Spleen (tissue), 11 donors: ENCODE measurements at regions not wholly inside any gene's neighbourhood (a gene's known extent, or its start where the extent isn't known, plus 50 kb on each side); places are given as distances from the start of the nearest gene placed in this dataset.

Experiments
- DNase-seq: peaks from one replicate; pipeline ENCODE4 v3.0.0-alpha.2; 2020
- H3K27ac ChIP-seq, 8 donors: fragments of 200-600 bp; sonication (generic) in 7 of 8; 1 replicate in 4 of 8; 2 replicates in 4 of 8; pipeline versions ENCODE4 v1.5.0 to v1.8.0; 2016 to 2021; ENCODE audit warnings: inconsistent platforms in 4 of 8, mild to moderate bottlenecking in 4 of 8, moderate library complexity in 1 of 8
- H3K27me3 ChIP-seq, 7 donors: fragments of 200-600 bp; sonication (generic) in 6 of 7; replicated peaks in 1 of 7; 1 replicate in 4 of 7; 2 replicates in 3 of 7; pipeline versions ENCODE4 v1.5.0 to v1.8.0; 2016 to 2021; ENCODE audit warnings: inconsistent platforms in 3 of 7, mild to moderate bottlenecking in 1 of 7
- H3K36me3 ChIP-seq, 6 donors: fragments of 200-600 bp; sonication (generic) in 5 of 6; 1 replicate in 4 of 6; 2 replicates in 2 of 6; pipeline versions ENCODE4 v1.5.0 to v1.8.0; 2016 to 2021; ENCODE audit warnings: inconsistent platforms in 2 of 6
- H3K4me1 ChIP-seq, 6 donors: fragments of 200-600 bp; sonication (generic) in 5 of 6; 1 replicate in 3 of 6; 2 replicates in 3 of 6; pipeline versions ENCODE4 v1.5.0 to v1.8.0; 2016 to 2021; ENCODE audit warnings: inconsistent platforms in 3 of 6
- H3K4me3 ChIP-seq, 8 donors: fragments of 200-600 bp; sonication (generic) in 7 of 8; 1 replicate in 4 of 8; 2 replicates in 4 of 8; pipeline versions ENCODE4 v1.5.0 to v1.8.0; 2016 to 2021; ENCODE audit warnings: inconsistent platforms in 4 of 8, mild to moderate bottlenecking in 4 of 8, moderate library complexity in 2 of 8
- H3K9me3 ChIP-seq, 8 donors: fragments of 200-600 bp; sonication (generic) in 7 of 8; 1 replicate in 4 of 8; 2 replicates in 4 of 8; pipeline versions ENCODE4 v1.5.0 to v1.8.0; 2016 to 2021; ENCODE audit warnings: inconsistent platforms in 4 of 8
- POLR2A ChIP-seq, 3 donors: fragments of 450-650 bp; IDR thresholded peaks; one replicate each; pipeline ENCODE4 v1.5.1; 2017; ENCODE audit warnings: antibody characterized with exemption in 3 of 3, mild to moderate bottlenecking in 1 of 3
- POLR2AphosphoS5 ChIP-seq, 3 donors: sonication (generic); formaldehyde crosslinking; IDR thresholded peaks; one replicate each; pipeline ENCODE4 v1.5.1; 2017; ENCODE audit warnings: antibody characterized with exemption in 3 of 3
- WGBS, 5 donors: extraction: QIAGEN DNeasy Blood & Tissue Kit in 3 of 5; methylation state at CpG; one replicate each; pipeline versions ENCODE4 v1.1.5 to v1.1.7; 2013 to 2018; 5-methylcytosine and 5-hydroxymethylcytosine counted together
- intact Hi-C: fragments of 100-400 bp; cut with DNase I; formaldehyde crosslinking; loops from one replicate; pipeline ENCODE4 v1.15.0; 2023; ENCODE audit warnings: low total_unique reads
- TF ChIP-seq, protein P1 (sequence below), 11 experiments: fragments of 200-600 bp in 7 of 11; fragments of 450-650 bp in 4 of 11; sonication (generic) in 4 of 11; IDR thresholded peaks in 8 of 11; conservative IDR thresholded peaks in 3 of 11; 1 replicate in 7 of 11; 2 replicates in 4 of 11; pipeline versions ENCODE4 v1.4.0 to v1.8.0; 2016 to 2021; ENCODE audit warnings: antibody characterized with exemption in 11 of 11, inconsistent platforms in 4 of 11, mild to moderate bottlenecking in 1 of 11
- donor health status: healthy with polysubstance abuse.
- donor health status: DM: no; HTN: no; CAD: no; lungs with moderate emphysema.
- donor health status: DM: no; HTN: no; CAD: no.
- donor health status: Bipolar disorder and iron deficiency.
- donor health status: healthy.
- donor health status: DM: no; HTN: no; CAD: no.
- donor health status: DM: yes; HTN: yes; CAD: no.

DNA sequence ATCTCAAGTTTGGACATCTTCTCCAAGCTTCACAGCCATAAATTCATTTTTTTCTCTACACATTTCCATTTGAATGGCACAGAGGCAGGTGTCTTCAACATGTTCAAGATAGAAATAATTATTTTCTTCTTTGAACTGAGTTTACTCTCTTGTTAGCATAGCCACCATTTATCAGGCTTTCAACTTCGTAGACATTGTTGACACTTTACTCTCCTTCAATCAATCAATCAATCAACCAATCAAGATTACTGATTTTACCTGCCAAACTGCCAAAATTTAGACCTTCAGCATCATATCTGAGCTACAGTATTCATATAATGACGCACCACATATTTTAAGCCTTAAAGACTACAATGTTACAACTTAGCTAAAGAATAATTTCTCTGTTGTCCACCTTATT, 300.1 kb upstream of the LUZP2 start:
- intact Hi-C loops = no loop called here
- 65 to 79% (median 69%) methylated on average over 2 of the region's 2 CpGs for WGBS, 5 donors
- Histone ChIP-seq H3K27me3 (no peaks in the 10 kb centered on the region), H3K4me3 (no peak overlapping the region), H3K4me1 (no peaks in the 10 kb centered on the region), H3K27ac (no peak overlapping the region), H3K36me3 (no peaks in the 10 kb centered on the region), H3K9me3 (peaks cover 0 to 5% (median under 1%) of the 10 kb centered on the region in 8 donors)
- TF ChIP-seq, protein P1, sequence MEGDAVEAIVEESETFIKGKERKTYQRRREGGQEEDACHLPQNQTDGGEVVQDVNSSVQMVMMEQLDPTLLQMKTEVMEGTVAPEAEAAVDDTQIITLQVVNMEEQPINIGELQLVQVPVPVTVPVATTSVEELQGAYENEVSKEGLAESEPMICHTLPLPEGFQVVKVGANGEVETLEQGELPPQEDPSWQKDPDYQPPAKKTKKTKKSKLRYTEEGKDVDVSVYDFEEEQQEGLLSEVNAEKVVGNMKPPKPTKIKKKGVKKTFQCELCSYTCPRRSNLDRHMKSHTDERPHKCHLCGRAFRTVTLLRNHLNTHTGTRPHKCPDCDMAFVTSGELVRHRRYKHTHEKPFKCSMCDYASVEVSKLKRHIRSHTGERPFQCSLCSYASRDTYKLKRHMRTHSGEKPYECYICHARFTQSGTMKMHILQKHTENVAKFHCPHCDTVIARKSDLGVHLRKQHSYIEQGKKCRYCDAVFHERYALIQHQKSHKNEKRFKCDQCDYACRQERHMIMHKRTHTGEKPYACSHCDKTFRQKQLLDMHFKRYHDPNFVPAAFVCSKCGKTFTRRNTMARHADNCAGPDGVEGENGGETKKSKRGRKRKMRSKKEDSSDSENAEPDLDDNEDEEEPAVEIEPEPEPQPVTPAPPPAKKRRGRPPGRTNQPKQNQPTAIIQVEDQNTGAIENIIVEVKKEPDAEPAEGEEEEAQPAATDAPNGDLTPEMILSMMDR (IDR thresholded peaks at IDR 0.05 in 8 of 11, conservative IDR thresholded peaks at IDR 0.05 in 3 of 11) = no peak
- TF ChIP-seq POLR2A (IDR thresholded peaks at IDR 0.05) = no peak
- TF ChIP-seq POLR2AphosphoS5 (IDR thresholded peaks at IDR 0.05) = no peak
- DNase-seq = no peak

DNA sequence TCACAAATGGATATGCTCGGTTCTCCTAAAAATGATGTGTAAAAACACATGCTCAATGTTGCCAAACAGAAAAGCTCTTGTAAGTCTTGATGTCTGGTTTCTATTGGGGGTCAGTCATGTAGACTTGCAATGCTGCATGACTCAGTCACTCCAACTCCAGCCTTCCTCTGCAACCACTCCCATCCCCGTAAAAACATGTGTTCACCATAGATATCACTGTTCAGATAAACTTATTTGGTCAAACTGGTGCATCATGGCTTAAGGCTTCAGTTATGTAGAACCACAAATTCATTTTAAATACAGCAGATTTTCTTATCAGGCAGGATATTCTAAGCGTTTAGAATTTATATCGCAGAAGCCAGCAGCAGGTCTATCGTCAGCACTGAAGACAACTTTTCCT, 298.4 kb upstream of the LUZP2 start:
- H3K4me1 ChIP-seq = no peaks in the 10 kb centered on the region
- TF ChIP-seq, protein P1 (IDR thresholded peaks at IDR 0.05 in 8 of 11, conservative IDR thresholded peaks at IDR 0.05 in 3 of 11) = no peak
- TF ChIP-seq POLR2A (IDR thresholded peaks at IDR 0.05) (no peak), POLR2AphosphoS5 (IDR thresholded peaks at IDR 0.05) (no peak)
- intact Hi-C loops = no loop called here
- H3K9me3 ChIP-seq = peaks cover 0 to 3% (median 0%) of the 10 kb centered on the region in 8 donors
- no peak overlapping the region for H3K27ac ChIP-seq
- H3K27me3 ChIP-seq = no peaks in the 10 kb centered on the region
- no peak for DNase-seq
- WGBS, 5 donors = 73 to 96% (median 85%) methylated on average over 5 of the region's 5 CpGs
- no peak overlapping the region for H3K4me3 ChIP-seq
- H3K36me3 ChIP-seq = no peaks in the 10 kb centered on the region

DNA sequence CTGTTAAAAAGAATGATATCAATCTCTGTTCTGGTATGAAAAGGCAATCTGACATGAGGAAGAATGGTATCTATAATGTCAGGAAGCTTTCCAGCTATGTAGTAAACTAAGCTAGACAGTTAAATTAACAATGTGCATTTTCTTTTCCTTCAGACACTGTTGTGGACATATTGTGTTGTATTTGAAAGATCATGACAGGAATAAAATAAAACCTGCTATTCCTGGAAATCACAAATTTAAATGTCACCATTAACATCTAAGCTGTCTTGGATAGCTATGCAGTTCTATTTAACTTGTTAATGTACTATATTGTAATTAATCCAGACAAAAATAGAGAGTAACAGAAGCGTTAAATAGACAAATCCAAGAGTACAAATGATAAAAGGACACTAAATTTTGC, 297.4 kb upstream of the LUZP2 start:
- no peak overlapping the region for H3K27ac ChIP-seq
- H3K27me3 ChIP-seq = no peaks in the 10 kb centered on the region
- no peak overlapping the region for H3K4me3 ChIP-seq
- no peak for DNase-seq
- H3K4me1 ChIP-seq = no peaks in the 10 kb centered on the region
- H3K36me3 ChIP-seq = no peaks in the 10 kb centered on the region
- no peak for TF ChIP-seq POLR2AphosphoS5 (IDR thresholded peaks at IDR 0.05)
- TF ChIP-seq, protein P1 (IDR thresholded peaks at IDR 0.05 in 8 of 11, conservative IDR thresholded peaks at IDR 0.05 in 3 of 11) = no peak
- intact Hi-C loops = no loop called here
- WGBS, 5 donors = 66 to 77% (median 67%) methylated on average over 1 of the region's 1 CpG
- H3K9me3 ChIP-seq = peaks cover 0 to 2% (median 0%) of the 10 kb centered on the region in 8 donors

DNA sequence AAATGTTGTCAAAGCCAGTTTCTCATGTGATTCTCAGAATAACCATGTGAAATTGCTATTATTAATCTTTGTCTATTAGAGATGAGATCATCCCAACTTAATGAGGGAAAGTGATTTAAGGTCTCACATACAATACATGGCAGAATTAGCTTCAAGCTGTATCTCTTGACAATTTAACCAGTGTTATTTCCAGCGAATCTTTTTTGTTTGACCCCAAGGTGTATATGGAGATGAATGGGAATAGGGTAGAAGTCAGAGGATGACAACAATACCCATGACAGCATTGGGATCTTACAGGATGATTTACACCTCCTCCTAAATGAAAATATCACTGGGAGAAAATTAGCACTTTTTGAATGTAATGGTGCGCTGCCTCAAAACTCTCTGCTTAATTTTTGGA, 290.8 kb upstream of the LUZP2 start:
- no peaks in the 10 kb centered on the region for H3K27me3 ChIP-seq
- DNase-seq = no peak
- WGBS, 5 donors = 81 to 88% (median 83%) methylated on average over 2 of the region's 2 CpGs
- no peak overlapping the region for H3K4me3 ChIP-seq
- no peaks in the 10 kb centered on the region for H3K36me3 ChIP-seq
- no peak for TF ChIP-seq POLR2A (IDR thresholded peaks at IDR 0.05)
- TF ChIP-seq, protein P1 (IDR thresholded peaks at IDR 0.05 in 8 of 11, conservative IDR thresholded peaks at IDR 0.05 in 3 of 11) = no peak
- H3K4me1 ChIP-seq = no peaks in the 10 kb centered on the region
- intact Hi-C loops = no loop called here
- peaks cover 0 to 3% (median 0%) of the 10 kb centered on the region in 8 donors for H3K9me3 ChIP-seq
- H3K27ac ChIP-seq = no peak overlapping the region
